IMR-90 (cell line): ENCODE measurements at regions not wholly inside any gene's neighbourhood (a gene's known extent, or its start where the extent isn't known, plus 50 kb on each side); places are given as distances from the start of the nearest gene placed in this dataset.

ENCODE experiments used
- ATAC-seq: fragments of 200-7000 bp; cut with Tn5 transposase; 2 replicates; pipeline ENCODE4 v1.9.1; 2020; ENCODE audit warnings: low read depth, mild to moderate bottlenecking, moderate library complexity
- BruUV-seq: library from RNA; stranded (reverse); fragments of 400-500 nt; replicated peaks from 2 replicates; lab custom pipeline; 2021; lab: Mats Ljungman, UMichigan
- CTCF ChIA-PET: fragments of 300-600 bp; formaldehyde crosslinking; extraction: SDS; loops from one replicate; lab custom pipeline; 2021; ENCODE audit warnings: antibody characterized with exemption; lab: Yijun Ruan, JAX
- POLR2A ChIA-PET: fragments of 300-600 bp; sonication (Branson Sonifier 250); formaldehyde crosslinking; loops from one replicate; lab custom pipeline; 2022; ENCODE audit warnings: antibody characterized with exemption; ENCODE audit not compliant: unreplicated experiment; lab: Charles Lee
- DNase-seq: peaks from one replicate; pipeline ENCODE4 v3.0.0; 2013
- H2AFZ ChIP-seq: replicated peaks from 2 replicates; pipeline ENCODE3; 2013; ENCODE audit warnings: low read length, mild to moderate bottlenecking; ENCODE audit not compliant: poor library complexity
- H2AK5ac ChIP-seq: 2 replicates; pipeline ENCODE4 v1.6.1; 2013; ENCODE audit warnings: low read depth, low read length, inconsistent platforms
- H2AK9ac ChIP-seq: replicated peaks from 2 replicates; pipeline ENCODE3; 2013; ENCODE audit warnings: mild to moderate bottlenecking, low read depth, low read length, moderate library complexity; ENCODE audit not compliant: poor library complexity
- H2BK120ac ChIP-seq: 2 replicates; pipeline ENCODE4 v1.6.1; 2013; ENCODE audit warnings: low read depth, low read length, inconsistent platforms
- H2BK15ac ChIP-seq: 3 replicates; pipeline ENCODE4 v1.6.1; 2013; ENCODE audit warnings: low read depth, low read length, inconsistent platforms
- H2BK20ac ChIP-seq: 2 replicates; pipeline ENCODE4 v1.6.1; 2013; ENCODE audit warnings: low read depth, mild to moderate bottlenecking, inconsistent platforms, low read length, moderate library complexity
- H2BK5ac ChIP-seq: 2 replicates; pipeline ENCODE4 v1.6.1; 2013; ENCODE audit warnings: mild to moderate bottlenecking, low read depth, low read length, inconsistent platforms; ENCODE audit not compliant: poor library complexity, severe bottlenecking
- H3K14ac ChIP-seq: replicated peaks from 2 replicates; pipeline ENCODE4 v1.6.1; 2013; ENCODE audit warnings: low read depth, low read length, inconsistent platforms
- H3K18ac ChIP-seq: 2 replicates; pipeline ENCODE4 v1.6.1; 2013; ENCODE audit warnings: low read depth, low read length, control low read depth
- H3K23ac ChIP-seq: 2 replicates; pipeline ENCODE4 v1.6.1; 2013; ENCODE audit warnings: low read depth, low read length, inconsistent platforms
- H3K27ac ChIP-seq: 2 replicates; pipeline ENCODE4 v1.5.1; 2013; ENCODE audit warnings: mild to moderate bottlenecking, control low read depth, low read length; ENCODE audit not compliant: insufficient read depth
- H3K27me3 ChIP-seq: 2 replicates; pipeline ENCODE4 v1.6.1; 2013; ENCODE audit warnings: low read length; ENCODE audit not compliant: control insufficient read depth, insufficient read depth
- H3K36me3 ChIP-seq: 2 replicates; pipeline ENCODE4 v1.6.1; 2013; ENCODE audit warnings: low read length, mixed read lengths; ENCODE audit not compliant: control insufficient read depth, insufficient read depth
- H3K4ac ChIP-seq: 2 replicates; pipeline ENCODE4 v1.6.1; 2013; ENCODE audit warnings: low read depth, low read length, inconsistent platforms
- H3K4me1 ChIP-seq: 2 replicates; pipeline ENCODE4 v1.6.1; 2013; ENCODE audit warnings: low read length, mixed read lengths; ENCODE audit not compliant: control insufficient read depth, insufficient read depth
- H3K4me2 ChIP-seq: 2 replicates; pipeline ENCODE4 v1.6.1; 2013; ENCODE audit warnings: low read depth, mild to moderate bottlenecking, control low read depth, low read length, moderate library complexity
- H3K4me3 ChIP-seq: 2 replicates; pipeline ENCODE4 v1.5.1; 2013; ENCODE audit warnings: low read depth, mild to moderate bottlenecking, control low read depth, low read length, moderate library complexity; ENCODE audit not compliant: insufficient read depth
- H3K56ac ChIP-seq: 2 replicates; pipeline ENCODE4 v1.6.1; 2013; ENCODE audit warnings: low read length, inconsistent platforms; ENCODE audit not compliant: insufficient read depth; ENCODE audit errors: extremely low read depth
- H3K79me1 ChIP-seq, 2 experiments: 2 replicates each; pipeline ENCODE4 v1.6.1; 2013; ENCODE audit warnings: low read length in 2 of 2, inconsistent platforms in 1 of 2, low read depth in 1 of 2
- H3K9ac ChIP-seq: 2 replicates; pipeline ENCODE4 v1.6.1; 2013; ENCODE audit warnings: low read depth, low read length, control low read depth
- H3K9me1 ChIP-seq: 2 replicates; pipeline ENCODE4 v1.6.1; 2013; ENCODE audit warnings: low read length, inconsistent platforms; ENCODE audit not compliant: insufficient read depth
- H3K9me3 ChIP-seq: 2 replicates; pipeline ENCODE4 v1.6.1; 2013; ENCODE audit warnings: low read length; ENCODE audit not compliant: control insufficient read depth, insufficient read depth
- H4K20me1 ChIP-seq: 2 replicates; pipeline ENCODE4 v1.6.1; 2013; ENCODE audit warnings: low read length, inconsistent platforms; ENCODE audit not compliant: insufficient read depth
- H4K5ac ChIP-seq: 2 replicates; pipeline ENCODE4 v1.6.1; 2013; ENCODE audit warnings: mild to moderate bottlenecking, low read depth, low read length, control low read depth
- H4K8ac ChIP-seq, 2 experiments: 2 replicates each; pipeline ENCODE4 v1.6.1; 2013; ENCODE audit warnings: low read depth in 2 of 2, low read length in 2 of 2, control low read depth in 1 of 2, inconsistent platforms in 1 of 2
- H4K91ac ChIP-seq: 2 replicates; pipeline ENCODE4 v1.6.1; 2013; ENCODE audit warnings: low read depth, low read length, inconsistent platforms; ENCODE audit not compliant: insufficient read depth
- CEBPB ChIP-seq: IDR thresholded peaks from 2 replicates; pipeline ENCODE4 v1.6.1; 2012; ENCODE audit warnings: low read depth, low read length, improper control_type of control experiment
- CHD1 ChIP-seq: IDR thresholded peaks from 2 replicates; pipeline ENCODE4 v1.6.1; 2012; ENCODE audit warnings: low read depth, low read length, improper control_type of control experiment
- MXI1 ChIP-seq: IDR thresholded peaks from 2 replicates; pipeline ENCODE4 v1.6.1; 2012; ENCODE audit warnings: low read depth, mild to moderate bottlenecking, low read length, moderate library complexity, borderline replicate concordance
- NFE2L2 ChIP-seq: fragments of 150-350 bp; IDR thresholded peaks from 2 replicates; pipeline ENCODE4 v1.6.1; 2016; ENCODE audit warnings: low read depth, mild to moderate bottlenecking, low read length
- POLR2A ChIP-seq: IDR thresholded peaks from 2 replicates; pipeline ENCODE4 v1.6.1; 2012; ENCODE audit warnings: mild to moderate bottlenecking, low read depth, low read length
- RAD21 ChIP-seq: IDR thresholded peaks from 2 replicates; pipeline ENCODE4 v1.6.1; 2012; ENCODE audit warnings: low read length, improper control_type of control experiment
- RCOR1 ChIP-seq: IDR thresholded peaks from 2 replicates; pipeline ENCODE4 v1.6.1; 2012; ENCODE audit warnings: mild to moderate bottlenecking, low read length, improper control_type of control experiment; ENCODE audit not compliant: insufficient replicate concordance
- RFX5 ChIP-seq: IDR thresholded peaks from 2 replicates; pipeline ENCODE4 v1.8.0; 2012; ENCODE audit warnings: low read depth, mild to moderate bottlenecking, low read length, moderate library complexity
- SMC3 ChIP-seq: fragments of 150-350 bp; IDR thresholded peaks from 2 replicates; pipeline ENCODE4 v1.6.1; 2016; ENCODE audit warnings: low read depth, mild to moderate bottlenecking, antibody characterized with exemption, low read length, moderate library complexity
- WGBS, 2 experiments: methylation state at CpG; one replicate each; pipeline versions ENCODE4 v1.1.5 to v1.1.7; 2013; ENCODE audit warnings: missing lambda C conversion rate in 2 of 2; ENCODE audit not compliant: insufficient read length in 1 of 2; ENCODE audit errors: extremely low coverage in 2 of 2; 5-methylcytosine and 5-hydroxymethylcytosine counted together
- dilution Hi-C: fragments of 300-500 bp; cut with HindIII; formaldehyde crosslinking; loops from one replicate; pipeline ENCODE4 v1.14.3; 2018; ENCODE audit warnings: low sequenced_read_pairs; ENCODE audit not compliant: unreplicated experiment
- in situ Hi-C: fragments of 300-500 bp; cut with MboI; formaldehyde crosslinking; loops from 3 replicates; pipeline ENCODE4 v1.14.3; 2019; ENCODE audit warnings: low sequenced_read_pairs, inconsistent platforms, mixed read lengths
- intact Hi-C: fragments of 100-400 bp; cut with micrococcal nuclease; formaldehyde crosslinking; loops from 2 replicates; pipeline ENCODE4 v1.10.0; 2022
- TF ChIP-seq, protein P1 (sequence below): conservative IDR thresholded peaks from 2 replicates; pipeline ENCODE4 v1.5.1; 2012; ENCODE audit warnings: mild to moderate bottlenecking, low read depth, low read length, improper control_type of control experiment

DNA sequence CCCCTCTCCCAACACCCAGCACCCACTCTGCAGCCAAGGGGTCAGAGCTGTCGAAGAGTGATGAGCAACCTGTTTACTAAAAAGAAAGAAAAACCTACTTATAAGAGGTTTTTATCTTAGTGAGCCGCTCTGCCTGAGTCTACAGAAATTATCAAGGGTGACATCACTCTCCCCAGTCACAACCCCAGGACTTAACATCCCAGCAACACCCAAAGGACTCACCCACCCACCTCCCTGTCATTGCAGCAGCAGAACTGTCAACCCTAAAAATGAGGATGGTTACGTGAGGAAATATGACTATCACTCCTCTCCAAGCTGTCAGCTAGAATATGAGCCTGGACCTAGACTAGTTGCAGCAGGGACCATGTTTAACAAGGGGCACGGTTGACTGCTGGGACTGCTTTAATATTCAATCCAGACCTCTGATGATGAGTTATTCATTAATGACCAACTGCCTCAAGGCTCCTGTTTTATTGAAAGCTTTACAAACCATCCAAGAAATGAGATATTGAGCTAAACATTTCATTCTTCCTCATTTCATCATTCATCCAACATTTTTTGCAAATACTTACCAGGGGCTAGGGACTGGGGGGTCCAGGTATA is 53.9 kb upstream of the FICD start:
- Histone ChIP-seq H4K91ac (no peak overlapping the region), H4K20me1 (no peaks in the 10 kb centered on the region), H3K14ac (no peak overlapping the region), H3K9ac (no peak overlapping the region), H3K27ac (no peak overlapping the region), H2BK15ac (no peak overlapping the region), H3K4me3 (no peak overlapping the region), H3K36me3 (no peaks in the 10 kb centered on the region), H4K8ac (no peak overlapping the region), H4K5ac (no peak overlapping the region), H2AK5ac (no peak overlapping the region), H3K23ac (no peak overlapping the region), H3K18ac (no peak overlapping the region), H3K27me3 (no peaks in the 10 kb centered on the region), H3K9me3 (no peaks in the 10 kb centered on the region), H3K79me1 (no peaks in the 10 kb centered on the region), H2AFZ (no peak overlapping the region), H2AK9ac (no peak overlapping the region), H3K4me2 (no peak overlapping the region), H2BK20ac (no peak overlapping the region), H3K56ac (no peak overlapping the region), H2BK120ac (no peak overlapping the region), H3K4ac (no peak overlapping the region), H2BK5ac (no peak overlapping the region), H3K4me1 (no peaks in the 10 kb centered on the region), H3K9me1 (no peaks in the 10 kb centered on the region)
- POLR2A ChIA-PET: no interaction called here
- ATAC-seq (no peak), DNase-seq (no peak)
- no TSS peak for BruUV-seq
- no CpG with 5 or more reads among the region's 4 CpGs for WGBS, 2 experiments
- dilution Hi-C loops (no loop called here), intact Hi-C loops (no loop called here), in situ Hi-C loops (no loop called here)
- CTCF ChIA-PET: no interaction called here
- no peak for TF ChIP-seq RAD21
- no peak for TF ChIP-seq CHD1
- TF ChIP-seq, protein P1, sequence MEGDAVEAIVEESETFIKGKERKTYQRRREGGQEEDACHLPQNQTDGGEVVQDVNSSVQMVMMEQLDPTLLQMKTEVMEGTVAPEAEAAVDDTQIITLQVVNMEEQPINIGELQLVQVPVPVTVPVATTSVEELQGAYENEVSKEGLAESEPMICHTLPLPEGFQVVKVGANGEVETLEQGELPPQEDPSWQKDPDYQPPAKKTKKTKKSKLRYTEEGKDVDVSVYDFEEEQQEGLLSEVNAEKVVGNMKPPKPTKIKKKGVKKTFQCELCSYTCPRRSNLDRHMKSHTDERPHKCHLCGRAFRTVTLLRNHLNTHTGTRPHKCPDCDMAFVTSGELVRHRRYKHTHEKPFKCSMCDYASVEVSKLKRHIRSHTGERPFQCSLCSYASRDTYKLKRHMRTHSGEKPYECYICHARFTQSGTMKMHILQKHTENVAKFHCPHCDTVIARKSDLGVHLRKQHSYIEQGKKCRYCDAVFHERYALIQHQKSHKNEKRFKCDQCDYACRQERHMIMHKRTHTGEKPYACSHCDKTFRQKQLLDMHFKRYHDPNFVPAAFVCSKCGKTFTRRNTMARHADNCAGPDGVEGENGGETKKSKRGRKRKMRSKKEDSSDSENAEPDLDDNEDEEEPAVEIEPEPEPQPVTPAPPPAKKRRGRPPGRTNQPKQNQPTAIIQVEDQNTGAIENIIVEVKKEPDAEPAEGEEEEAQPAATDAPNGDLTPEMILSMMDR: no peak
- TF ChIP-seq SMC3: no peak
- TF ChIP-seq MXI1: no peak
- no peak for TF ChIP-seq CEBPB
- no peak for TF ChIP-seq NFE2L2
- TF ChIP-seq RCOR1: no peak
- TF ChIP-seq RFX5: no peak
- no peak for TF ChIP-seq POLR2A
